WTC11 (cell line): ENCODE measurements at regions not wholly inside any gene's neighbourhood (a gene's known extent, or its start where the extent isn't known, plus 50 kb on each side); places are given as distances from the start of the nearest gene placed in this dataset.

Experiments
- ATAC-seq: fragments of 200-7000 bp; cut with Tn5 transposase; 2 replicates; pipeline ENCODE4 v1.10.0; 2021; ENCODE audit warnings: mild to moderate bottlenecking, moderate library complexity
- CTCF ChIA-PET: fragments of 300-600 bp; sonication (Branson Sonifier 250); formaldehyde crosslinking; loops from one replicate; lab custom pipeline; 2021; ENCODE audit warnings: antibody characterized with exemption; lab: Charles Lee
- POLR2A ChIA-PET: fragments of 350-600 bp; sonication (Branson Sonifier 250); formaldehyde crosslinking; loops from one replicate; lab custom pipeline; 2021; ENCODE audit warnings: antibody characterized with exemption; lab: Charles Lee
- DNase-seq: peaks from one replicate; pipeline ENCODE4 v3.0.0; 2021; ENCODE audit warnings: low spot score
- H3K27ac Mint-ChIP-seq: 2 replicates; pipeline ENCODE4 v1.8.0; 2021; ENCODE audit warnings: mixed read lengths
- H3K27me3 Mint-ChIP-seq: 2 replicates; pipeline ENCODE4 v1.8.0; 2021; ENCODE audit warnings: low read depth, mild to moderate bottlenecking, moderate library complexity, mixed read lengths
- H3K36me3 Mint-ChIP-seq: 2 replicates; pipeline ENCODE4 v1.8.0; 2021; ENCODE audit warnings: mixed read lengths
- H3K4me1 Mint-ChIP-seq: 2 replicates; pipeline ENCODE4 v1.8.0; 2022; ENCODE audit warnings: mixed read lengths
- H3K4me3 Mint-ChIP-seq: 2 replicates; pipeline ENCODE4 v1.8.0; 2021; ENCODE audit warnings: mild to moderate bottlenecking, moderate library complexity, mixed read lengths
- H3K9me3 Mint-ChIP-seq: 2 replicates; pipeline ENCODE4 v1.8.0; 2021; ENCODE audit warnings: mixed read lengths
- ATF1 ChIP-seq: sonication (generic); formaldehyde crosslinking; IDR thresholded peaks from 2 replicates; pipeline ENCODE4 v1.8.1; 2023; ENCODE audit warnings: mild to moderate bottlenecking, moderate library complexity, missing genetic modification reagents
- CREB1 ChIP-seq: sonication (generic); formaldehyde crosslinking; IDR thresholded peaks from 2 replicates; pipeline ENCODE4 v1.8.0; 2023; ENCODE audit warnings: mild to moderate bottlenecking, missing genetic modification reagents
- FOXK1 ChIP-seq: sonication (generic); formaldehyde crosslinking; IDR thresholded peaks from 2 replicates; pipeline ENCODE4 v1.8.0; 2022; ENCODE audit warnings: mild to moderate bottlenecking, moderate library complexity, missing genetic modification reagents
- FOXP1 ChIP-seq: sonication (generic); formaldehyde crosslinking; IDR thresholded peaks from 2 replicates; pipeline ENCODE4 v1.8.0; 2022; ENCODE audit warnings: missing genetic modification reagents, mild to moderate bottlenecking, moderate library complexity, borderline replicate concordance
- GABPB1 ChIP-seq: sonication (generic); formaldehyde crosslinking; IDR thresholded peaks from 2 replicates; pipeline ENCODE4 v1.8.1; 2023; ENCODE audit warnings: mild to moderate bottlenecking, missing genetic modification reagents
- HMGA2 ChIP-seq: fragments of 250-450 bp; sonication (Bioruptor Pico); IDR thresholded peaks from 2 replicates; pipeline ENCODE4 v1.4.0; 2021; ENCODE audit warnings: mild to moderate bottlenecking, moderate library complexity
- MXD4 ChIP-seq: fragments of 250-450 bp; sonication (Bioruptor Pico); IDR thresholded peaks from 2 replicates; pipeline ENCODE4 v1.8.0; 2021; ENCODE audit warnings: mild to moderate bottlenecking, moderate library complexity, borderline replicate concordance
- NFE2L1 ChIP-seq: sonication (generic); formaldehyde crosslinking; IDR thresholded peaks from 2 replicates; pipeline ENCODE4 v1.8.1; 2023; ENCODE audit warnings: missing genetic modification reagents
- NR2C2 ChIP-seq: sonication (generic); formaldehyde crosslinking; IDR thresholded peaks from 2 replicates; pipeline ENCODE4 v1.8.0; 2022; ENCODE audit warnings: mild to moderate bottlenecking, missing genetic modification reagents
- NR3C1 ChIP-seq: sonication (generic); formaldehyde crosslinking; conservative IDR thresholded peaks from 2 replicates; pipeline ENCODE4 v1.8.1; 2023; ENCODE audit warnings: low read depth, mild to moderate bottlenecking, missing genetic modification reagents
- PRRX2 ChIP-seq: fragments of 250-450 bp; sonication (Bioruptor Pico); IDR thresholded peaks from 2 replicates; pipeline ENCODE4 v1.8.0; 2021; ENCODE audit warnings: mild to moderate bottlenecking
- RORB ChIP-seq: fragments of 250-450 bp; sonication (Bioruptor Pico); IDR thresholded peaks from 2 replicates; pipeline ENCODE4 v1.9.0; 2021; ENCODE audit warnings: mild to moderate bottlenecking
- SMAD3 ChIP-seq: sonication (generic); formaldehyde crosslinking; IDR thresholded peaks from 2 replicates; pipeline ENCODE4 v1.8.0; 2022; ENCODE audit warnings: missing genetic modification reagents, mild to moderate bottlenecking, borderline replicate concordance
- SMAD4 ChIP-seq: sonication (generic); formaldehyde crosslinking; IDR thresholded peaks from 2 replicates; pipeline ENCODE4 v1.8.0; 2022; ENCODE audit warnings: mild to moderate bottlenecking, missing genetic modification reagents
- SOX15 ChIP-seq: fragments of 250-450 bp; sonication (Bioruptor Pico); IDR thresholded peaks from 2 replicates; pipeline ENCODE4 v1.9.0; 2021; ENCODE audit warnings: mild to moderate bottlenecking
- ZNF671 ChIP-seq: fragments of 250-450 bp; sonication (Bioruptor Pico); IDR thresholded peaks from 2 replicates; pipeline ENCODE4 v1.8.0; 2021; ENCODE audit warnings: mild to moderate bottlenecking
- TF ChIP-seq, protein P1 (sequence below): sonication (generic); formaldehyde crosslinking; conservative IDR thresholded peaks from 2 replicates; pipeline ENCODE4 v1.8.1; 2023; ENCODE audit warnings: mild to moderate bottlenecking, low read depth, missing genetic modification reagents, moderate library complexity
- TF ChIP-seq, protein P2 (sequence below): sonication (generic); formaldehyde crosslinking; IDR thresholded peaks from 2 replicates; pipeline ENCODE4 v1.8.0; 2023; ENCODE audit warnings: mild to moderate bottlenecking, missing genetic modification reagents
- TF ChIP-seq, protein P3 (sequence below): sonication (generic); formaldehyde crosslinking; IDR thresholded peaks from 2 replicates; pipeline ENCODE4 v1.8.0; 2022; ENCODE audit warnings: mild to moderate bottlenecking, missing genetic modification reagents
- TF ChIP-seq, protein P4 (sequence below): sonication (generic); formaldehyde crosslinking; IDR thresholded peaks from 2 replicates; pipeline ENCODE4 v1.8.1; 2023; ENCODE audit warnings: mild to moderate bottlenecking, missing genetic modification reagents, moderate library complexity
- TF ChIP-seq, protein P5 (sequence below): fragments of 250-450 bp; sonication (Bioruptor Pico); IDR thresholded peaks from 2 replicates; pipeline ENCODE4 v1.9.0; 2021; ENCODE audit warnings: mild to moderate bottlenecking
- TF ChIP-seq, protein P6 (sequence below): fragments of 250-450 bp; sonication (Bioruptor Pico); conservative IDR thresholded peaks from 2 replicates; pipeline ENCODE4 v1.9.0; 2021; ENCODE audit warnings: mild to moderate bottlenecking

DNA sequence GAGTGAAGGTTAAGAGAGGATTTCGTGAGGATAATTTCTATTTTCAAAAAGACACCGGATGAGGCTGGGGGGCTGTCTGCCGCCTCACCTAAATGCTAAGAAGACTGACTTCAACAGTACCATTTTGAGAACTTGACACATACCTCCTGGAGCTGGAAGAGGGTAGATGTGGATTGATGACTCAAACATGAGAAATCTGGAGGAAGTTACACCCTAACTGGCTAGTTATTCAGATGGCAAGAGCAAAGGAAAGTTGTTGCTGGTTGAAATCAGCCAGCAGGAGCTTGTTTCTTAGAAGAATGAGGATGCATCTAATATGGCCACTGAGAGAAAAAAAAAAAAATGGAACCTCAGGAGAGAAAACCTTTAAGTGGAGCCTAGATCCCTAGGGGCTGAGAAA lies 76.2 kb upstream of the KIAA1217 start (continued):
- TF ChIP-seq ZNF671 (CRISPR knock-in tag): no peak
- no peak for TF ChIP-seq CREB1 (CRISPR knock-in tag)
- TF ChIP-seq, protein P1, sequence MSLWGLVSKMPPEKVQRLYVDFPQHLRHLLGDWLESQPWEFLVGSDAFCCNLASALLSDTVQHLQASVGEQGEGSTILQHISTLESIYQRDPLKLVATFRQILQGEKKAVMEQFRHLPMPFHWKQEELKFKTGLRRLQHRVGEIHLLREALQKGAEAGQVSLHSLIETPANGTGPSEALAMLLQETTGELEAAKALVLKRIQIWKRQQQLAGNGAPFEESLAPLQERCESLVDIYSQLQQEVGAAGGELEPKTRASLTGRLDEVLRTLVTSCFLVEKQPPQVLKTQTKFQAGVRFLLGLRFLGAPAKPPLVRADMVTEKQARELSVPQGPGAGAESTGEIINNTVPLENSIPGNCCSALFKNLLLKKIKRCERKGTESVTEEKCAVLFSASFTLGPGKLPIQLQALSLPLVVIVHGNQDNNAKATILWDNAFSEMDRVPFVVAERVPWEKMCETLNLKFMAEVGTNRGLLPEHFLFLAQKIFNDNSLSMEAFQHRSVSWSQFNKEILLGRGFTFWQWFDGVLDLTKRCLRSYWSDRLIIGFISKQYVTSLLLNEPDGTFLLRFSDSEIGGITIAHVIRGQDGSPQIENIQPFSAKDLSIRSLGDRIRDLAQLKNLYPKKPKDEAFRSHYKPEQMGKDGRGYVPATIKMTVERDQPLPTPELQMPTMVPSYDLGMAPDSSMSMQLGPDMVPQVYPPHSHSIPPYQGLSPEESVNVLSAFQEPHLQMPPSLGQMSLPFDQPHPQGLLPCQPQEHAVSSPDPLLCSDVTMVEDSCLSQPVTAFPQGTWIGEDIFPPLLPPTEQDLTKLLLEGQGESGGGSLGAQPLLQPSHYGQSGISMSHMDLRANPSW (CRISPR knock-in tag): no peak
- no peak for TF ChIP-seq GABPB1 (CRISPR knock-in tag)
- no peak for TF ChIP-seq FOXP1 (CRISPR knock-in tag)
- TF ChIP-seq, protein P2, sequence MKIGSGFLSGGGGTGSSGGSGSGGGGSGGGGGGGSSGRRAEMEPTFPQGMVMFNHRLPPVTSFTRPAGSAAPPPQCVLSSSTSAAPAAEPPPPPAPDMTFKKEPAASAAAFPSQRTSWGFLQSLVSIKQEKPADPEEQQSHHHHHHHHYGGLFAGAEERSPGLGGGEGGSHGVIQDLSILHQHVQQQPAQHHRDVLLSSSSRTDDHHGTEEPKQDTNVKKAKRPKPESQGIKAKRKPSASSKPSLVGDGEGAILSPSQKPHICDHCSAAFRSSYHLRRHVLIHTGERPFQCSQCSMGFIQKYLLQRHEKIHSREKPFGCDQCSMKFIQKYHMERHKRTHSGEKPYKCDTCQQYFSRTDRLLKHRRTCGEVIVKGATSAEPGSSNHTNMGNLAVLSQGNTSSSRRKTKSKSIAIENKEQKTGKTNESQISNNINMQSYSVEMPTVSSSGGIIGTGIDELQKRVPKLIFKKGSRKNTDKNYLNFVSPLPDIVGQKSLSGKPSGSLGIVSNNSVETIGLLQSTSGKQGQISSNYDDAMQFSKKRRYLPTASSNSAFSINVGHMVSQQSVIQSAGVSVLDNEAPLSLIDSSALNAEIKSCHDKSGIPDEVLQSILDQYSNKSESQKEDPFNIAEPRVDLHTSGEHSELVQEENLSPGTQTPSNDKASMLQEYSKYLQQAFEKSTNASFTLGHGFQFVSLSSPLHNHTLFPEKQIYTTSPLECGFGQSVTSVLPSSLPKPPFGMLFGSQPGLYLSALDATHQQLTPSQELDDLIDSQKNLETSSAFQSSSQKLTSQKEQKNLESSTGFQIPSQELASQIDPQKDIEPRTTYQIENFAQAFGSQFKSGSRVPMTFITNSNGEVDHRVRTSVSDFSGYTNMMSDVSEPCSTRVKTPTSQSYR (CRISPR knock-in tag): no peak
- no peak for TF ChIP-seq SMAD4 (CRISPR knock-in tag)
- TF ChIP-seq, protein P3, sequence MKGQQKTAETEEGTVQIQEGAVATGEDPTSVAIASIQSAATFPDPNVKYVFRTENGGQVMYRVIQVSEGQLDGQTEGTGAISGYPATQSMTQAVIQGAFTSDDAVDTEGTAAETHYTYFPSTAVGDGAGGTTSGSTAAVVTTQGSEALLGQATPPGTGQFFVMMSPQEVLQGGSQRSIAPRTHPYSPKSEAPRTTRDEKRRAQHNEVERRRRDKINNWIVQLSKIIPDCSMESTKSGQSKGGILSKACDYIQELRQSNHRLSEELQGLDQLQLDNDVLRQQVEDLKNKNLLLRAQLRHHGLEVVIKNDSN (CRISPR knock-in tag): no peak
- no peak for TF ChIP-seq SOX15
- no peak for TF ChIP-seq RORB (CRISPR knock-in tag)
- no peak for TF ChIP-seq NR2C2 (CRISPR knock-in tag)
- no peak for TF ChIP-seq PRRX2 (CRISPR knock-in tag)

DNA sequence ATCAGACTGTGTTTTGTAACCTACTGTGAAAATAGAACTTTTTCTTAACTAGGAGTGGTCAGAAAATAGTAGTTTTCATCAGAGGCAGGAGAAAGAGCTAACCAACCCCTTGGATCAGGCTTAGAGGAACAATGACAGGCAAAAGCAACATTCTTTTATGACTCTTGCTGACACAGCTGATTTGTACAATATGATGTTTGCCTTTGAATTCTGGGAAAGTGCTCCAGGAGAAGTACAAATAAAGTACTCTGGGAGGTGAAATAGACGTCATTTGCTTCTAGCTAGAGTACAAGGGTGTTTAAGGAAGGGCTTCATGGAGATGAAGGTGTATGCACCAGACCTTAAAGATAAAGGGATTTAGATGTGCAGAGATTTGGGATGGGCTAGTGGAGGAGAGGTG lies 75.1 kb upstream of the KIAA1217 start:
- no peaks in the 10 kb centered on the region for H3K36me3 Mint-ChIP-seq
- H3K9me3 Mint-ChIP-seq: no peaks in the 10 kb centered on the region
- ATAC-seq: no peak
- CTCF ChIA-PET: no interaction called here
- no peak overlapping the region for H3K4me3 Mint-ChIP-seq
- no peak for DNase-seq
- TF ChIP-seq ATF1 (CRISPR knock-in tag) (no peak), FOXK1 (CRISPR knock-in tag) (no peak), MXD4 (CRISPR knock-in tag) (no peak), SMAD3 (CRISPR knock-in tag) (no peak)
- TF ChIP-seq, all 79 proteins: peak for 0
- POLR2A ChIA-PET: no interaction called here
- Mint-ChIP-seq H3K27ac (no peak overlapping the region), H3K4me1 (peaks cover 3% of the 10 kb centered on the region), H3K27me3 (no peaks in the 10 kb centered on the region)

DNA sequence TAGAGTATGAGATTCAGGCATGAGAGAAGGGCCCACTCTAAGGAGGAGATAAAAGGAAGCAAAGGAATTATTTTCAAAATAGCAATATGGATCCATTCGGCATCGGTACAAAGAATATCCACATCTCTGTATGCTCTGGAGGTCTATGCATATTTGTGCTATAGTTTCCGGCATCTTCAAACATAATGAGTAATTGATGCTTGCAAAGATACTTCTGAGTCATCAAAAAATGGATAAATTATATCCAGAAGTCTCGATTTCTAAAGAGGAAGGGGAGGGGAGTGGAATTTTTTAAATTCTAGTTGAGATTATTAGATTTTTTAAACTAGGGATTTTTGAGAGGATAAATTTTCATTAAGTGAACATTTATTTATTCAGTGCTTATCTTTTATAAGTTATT lies 72.9 kb upstream of the KIAA1217 start:
- Mint-ChIP-seq H3K4me3 (no peak overlapping the region), H3K27ac (no peak overlapping the region), H3K4me1 (no peaks in the 10 kb centered on the region), H3K9me3 (peaks cover 9% of the 10 kb centered on the region), H3K27me3 (no peaks in the 10 kb centered on the region), H3K36me3 (peaks cover 3% of the 10 kb centered on the region; the same call in 1 of the 2 replicates)
- DNase-seq (no peak), ATAC-seq (no peak)
- ChIA-PET POLR2A (no interaction called here), CTCF (no interaction called here)
- TF ChIP-seq, protein P4, sequence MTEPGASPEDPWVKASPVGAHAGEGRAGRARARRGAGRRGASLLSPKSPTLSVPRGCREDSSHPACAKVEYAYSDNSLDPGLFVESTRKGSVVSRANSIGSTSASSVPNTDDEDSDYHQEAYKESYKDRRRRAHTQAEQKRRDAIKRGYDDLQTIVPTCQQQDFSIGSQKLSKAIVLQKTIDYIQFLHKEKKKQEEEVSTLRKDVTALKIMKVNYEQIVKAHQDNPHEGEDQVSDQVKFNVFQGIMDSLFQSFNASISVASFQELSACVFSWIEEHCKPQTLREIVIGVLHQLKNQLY (CRISPR knock-in tag): no peak
- TF ChIP-seq, protein P5, sequence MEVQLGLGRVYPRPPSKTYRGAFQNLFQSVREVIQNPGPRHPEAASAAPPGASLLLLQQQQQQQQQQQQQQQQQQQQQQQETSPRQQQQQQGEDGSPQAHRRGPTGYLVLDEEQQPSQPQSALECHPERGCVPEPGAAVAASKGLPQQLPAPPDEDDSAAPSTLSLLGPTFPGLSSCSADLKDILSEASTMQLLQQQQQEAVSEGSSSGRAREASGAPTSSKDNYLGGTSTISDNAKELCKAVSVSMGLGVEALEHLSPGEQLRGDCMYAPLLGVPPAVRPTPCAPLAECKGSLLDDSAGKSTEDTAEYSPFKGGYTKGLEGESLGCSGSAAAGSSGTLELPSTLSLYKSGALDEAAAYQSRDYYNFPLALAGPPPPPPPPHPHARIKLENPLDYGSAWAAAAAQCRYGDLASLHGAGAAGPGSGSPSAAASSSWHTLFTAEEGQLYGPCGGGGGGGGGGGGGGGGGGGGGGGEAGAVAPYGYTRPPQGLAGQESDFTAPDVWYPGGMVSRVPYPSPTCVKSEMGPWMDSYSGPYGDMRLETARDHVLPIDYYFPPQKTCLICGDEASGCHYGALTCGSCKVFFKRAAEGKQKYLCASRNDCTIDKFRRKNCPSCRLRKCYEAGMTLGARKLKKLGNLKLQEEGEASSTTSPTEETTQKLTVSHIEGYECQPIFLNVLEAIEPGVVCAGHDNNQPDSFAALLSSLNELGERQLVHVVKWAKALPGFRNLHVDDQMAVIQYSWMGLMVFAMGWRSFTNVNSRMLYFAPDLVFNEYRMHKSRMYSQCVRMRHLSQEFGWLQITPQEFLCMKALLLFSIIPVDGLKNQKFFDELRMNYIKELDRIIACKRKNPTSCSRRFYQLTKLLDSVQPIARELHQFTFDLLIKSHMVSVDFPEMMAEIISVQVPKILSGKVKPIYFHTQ (CRISPR knock-in tag): no peak
- TF ChIP-seq NFE2L1 (CRISPR knock-in tag) (no peak), FOXK1 (CRISPR knock-in tag) (no peak), NR3C1 (no peak), HMGA2 (CRISPR knock-in tag) (no peak)
- TF ChIP-seq, protein P6, sequence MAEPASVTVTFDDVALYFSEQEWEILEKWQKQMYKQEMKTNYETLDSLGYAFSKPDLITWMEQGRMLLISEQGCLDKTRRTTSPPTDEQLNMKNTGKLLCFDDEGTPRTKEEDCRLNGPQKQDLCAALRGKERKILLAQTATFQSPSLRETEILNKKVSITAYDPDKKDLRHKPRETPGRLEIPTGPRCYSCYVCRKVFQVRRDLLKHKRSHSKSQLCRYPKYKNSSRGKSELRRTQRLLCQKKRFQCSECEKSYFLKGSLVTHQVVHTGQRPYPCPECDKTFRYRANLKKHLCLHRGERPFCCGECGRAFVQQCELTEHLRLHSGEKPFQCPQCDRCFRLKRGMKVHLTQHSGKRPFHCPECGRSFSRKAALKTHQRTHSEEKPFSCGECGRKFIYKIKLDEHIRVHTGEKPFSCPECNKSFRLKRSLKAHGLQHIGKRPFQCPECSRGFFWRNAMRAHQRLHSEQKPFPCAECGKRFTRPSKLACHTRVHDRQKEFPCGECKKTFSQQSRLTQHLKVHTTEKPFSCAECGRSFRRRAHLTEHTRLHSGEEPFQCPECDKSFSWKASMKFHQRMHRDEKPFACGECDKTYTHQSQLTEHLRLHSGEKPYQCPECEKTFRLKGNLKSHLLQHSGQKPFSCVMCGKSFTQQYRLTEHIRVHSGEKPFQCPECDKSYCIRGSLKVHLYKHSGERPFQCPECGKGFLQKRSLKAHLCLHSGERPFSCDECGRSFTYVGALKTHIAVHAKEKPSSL (CRISPR knock-in tag): no peak
- TF ChIP-seq, protein P3 (CRISPR knock-in tag): no peak
